H1 (cell line): ENCODE measurements at regions not wholly inside any gene's neighbourhood (a gene's known extent, or its start where the extent isn't known, plus 50 kb on each side); places are given as distances from the start of the nearest gene placed in this dataset.

Source experiments
- CBX5 ChIP-seq: fragments of 300-800, 300-1000 bp; sonication (generic); IDR thresholded peaks from 2 replicates; pipeline ENCODE4 v1.7.1; 2016; ENCODE audit warnings: antibody characterized with exemption, low read length, low read depth
- FOSL1 ChIP-seq: IDR thresholded peaks from 2 replicates; pipeline ENCODE4 v1.6.1; 2011; ENCODE audit warnings: mild to moderate bottlenecking, low read depth, low read length, moderate library complexity; ENCODE audit not compliant: insufficient read depth
- GTF2F1 ChIP-seq: IDR thresholded peaks from 2 replicates; pipeline ENCODE4 v1.6.1; 2012; ENCODE audit warnings: low read depth, low read length, improper control_type of control experiment, borderline replicate concordance
- PHF8 ChIP-seq: fragments of 200-600 bp; sonication (generic); conservative IDR thresholded peaks from 2 replicates; pipeline ENCODE4 v1.7.1; 2012; ENCODE audit warnings: low read depth, mild to moderate bottlenecking, inconsistent platforms, low read length, moderate library complexity
- SP1 ChIP-seq: IDR thresholded peaks from 2 replicates; pipeline ENCODE4 v1.6.1; 2011; ENCODE audit warnings: low read depth, low read length
- SRF ChIP-seq: IDR thresholded peaks from 2 replicates; pipeline ENCODE4 v1.6.1; 2011; ENCODE audit warnings: mild to moderate bottlenecking, low read depth, low read length, moderate library complexity

GRCh38 chr13:33372251-33372919 lies 86.8 kb upstream of the STARD13 start (continued):
- TF ChIP-seq CBX5 (no peak), SP1 (no peak), PHF8 (no peak), FOSL1 (no peak), GTF2F1 (no peak), SRF (no peak)
